Lung (tissue), 11 donors: ENCODE measurements at regions not wholly inside any gene's neighbourhood (a gene's known extent, or its start where the extent isn't known, plus 50 kb on each side); places are given as distances from the start of the nearest gene placed in this dataset.

Experiments
- ATAC-seq: fragments of 200-7000 bp; cut with Tn5 transposase; one replicate; pipeline ENCODE4 v1.9.1; 2020; ENCODE audit warnings: moderate number of reproducible peaks; ENCODE audit not compliant: insufficient read depth, low FRiP score
- DNase-seq, 3 donors: peaks; one replicate each; pipeline ENCODE4 v3.0.0-alpha.2; 2013 to 2017
- H3K27ac ChIP-seq, 2 donors: one replicate each; pipeline ENCODE4 v1.5.1; 2013; ENCODE audit warnings: mild to moderate bottlenecking in 2 of 2, moderate library complexity in 2 of 2, control low read depth in 1 of 2, inconsistent platforms in 1 of 2, low read depth in 1 of 2, low read length in 1 of 2
- H3K27me3 ChIP-seq, 3 donors: one replicate each; pipeline ENCODE4 v1.5.1; 2013; ENCODE audit warnings: low read length in 2 of 3; ENCODE audit not compliant: control insufficient read depth in 3 of 3, insufficient read depth in 3 of 3
- H3K36me3 ChIP-seq, 4 donors: one replicate each; pipeline ENCODE4 v1.5.1; 2013; ENCODE audit warnings: low read length in 4 of 4, mild to moderate bottlenecking in 1 of 4, moderate library complexity in 1 of 4; ENCODE audit not compliant: control insufficient read depth in 4 of 4, insufficient read depth in 4 of 4
- H3K4me1 ChIP-seq, 5 donors: one replicate each; pipeline ENCODE4 v1.5.1; 2013; ENCODE audit warnings: low read length in 5 of 5, mild to moderate bottlenecking in 2 of 5, moderate library complexity in 1 of 5; ENCODE audit not compliant: control insufficient read depth in 5 of 5, insufficient read depth in 5 of 5
- H3K4me3 ChIP-seq: one replicate; pipeline ENCODE4 v1.5.1; 2013; ENCODE audit warnings: mild to moderate bottlenecking, control low read depth, moderate library complexity
- H3K9ac ChIP-seq, 2 donors: one replicate each; pipeline ENCODE4 v1.5.1; 2013; ENCODE audit warnings: low read length in 2 of 2, control low read depth in 1 of 2; ENCODE audit not compliant: insufficient read depth in 1 of 2
- H3K9me3 ChIP-seq, 4 donors: one replicate each; pipeline ENCODE4 v1.5.1; 2013; ENCODE audit warnings: low read length in 3 of 4, mild to moderate bottlenecking in 1 of 4, moderate library complexity in 1 of 4; ENCODE audit not compliant: control insufficient read depth in 4 of 4, insufficient read depth in 3 of 4
- WGBS, 2 donors: extraction: QIAGEN DNeasy Blood & Tissue Kit; methylation state at CpG; one replicate each; pipeline ENCODE4 v1.1.7; 2013; 5-methylcytosine and 5-hydroxymethylcytosine counted together
- TF ChIP-seq, protein P1 (sequence below): IDR thresholded peaks from 2 replicates; pipeline ENCODE4 v1.5.1; 2012; ENCODE audit warnings: mild to moderate bottlenecking; ENCODE audit errors: control extremely low read depth, extremely low read depth
- donor health status: control.
- donor health status: control.
- donor health status: Bipolar disorder and iron deficiency.
- donor health status: healthy.
- donor health status: DM: yes; HTN: yes; CAD: no.

- ATAC-seq = no peak
- WGBS, 2 donors = 90 to 91% methylated on average over 5 of the region's 5 CpGs
These were observed 76.9 kb upstream of the CDH20 start for GRCh38 chr18:61256291-61256690.

DNA sequence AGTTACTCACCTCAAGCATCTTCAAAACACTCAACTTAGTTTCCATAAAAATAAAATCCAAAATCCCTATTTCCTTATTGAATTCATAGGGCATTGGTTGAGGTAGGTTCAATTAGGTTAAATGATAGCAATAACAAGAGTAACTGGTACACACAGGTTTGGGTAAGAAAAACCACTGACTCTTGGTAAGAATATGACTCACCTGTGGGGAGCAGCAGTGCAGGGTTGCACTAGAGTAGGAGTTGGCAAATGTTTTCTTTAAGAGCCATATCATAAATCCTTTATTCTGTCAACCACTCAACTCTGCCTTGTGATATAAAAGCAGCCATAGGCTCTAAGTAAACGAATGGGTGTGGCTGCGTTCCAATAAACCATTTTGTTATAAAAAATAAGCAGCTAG lies 71.4 kb upstream of the CDH20 start:
- H3K9ac ChIP-seq = no peak overlapping the region
- H3K4me1 ChIP-seq = no peaks in the 10 kb centered on the region
- ATAC-seq (no peak), DNase-seq (no peak)
- H3K36me3 ChIP-seq = no peaks in the 10 kb centered on the region
- no peaks in the 10 kb centered on the region for H3K9me3 ChIP-seq
- 89 to 92% methylated on average over 2 of the region's 2 CpGs for WGBS, 2 donors
- H3K27ac ChIP-seq = no peak overlapping the region
- no peaks in the 10 kb centered on the region for H3K27me3 ChIP-seq
- H3K4me3 ChIP-seq = no peak overlapping the region
- TF ChIP-seq, protein P1, sequence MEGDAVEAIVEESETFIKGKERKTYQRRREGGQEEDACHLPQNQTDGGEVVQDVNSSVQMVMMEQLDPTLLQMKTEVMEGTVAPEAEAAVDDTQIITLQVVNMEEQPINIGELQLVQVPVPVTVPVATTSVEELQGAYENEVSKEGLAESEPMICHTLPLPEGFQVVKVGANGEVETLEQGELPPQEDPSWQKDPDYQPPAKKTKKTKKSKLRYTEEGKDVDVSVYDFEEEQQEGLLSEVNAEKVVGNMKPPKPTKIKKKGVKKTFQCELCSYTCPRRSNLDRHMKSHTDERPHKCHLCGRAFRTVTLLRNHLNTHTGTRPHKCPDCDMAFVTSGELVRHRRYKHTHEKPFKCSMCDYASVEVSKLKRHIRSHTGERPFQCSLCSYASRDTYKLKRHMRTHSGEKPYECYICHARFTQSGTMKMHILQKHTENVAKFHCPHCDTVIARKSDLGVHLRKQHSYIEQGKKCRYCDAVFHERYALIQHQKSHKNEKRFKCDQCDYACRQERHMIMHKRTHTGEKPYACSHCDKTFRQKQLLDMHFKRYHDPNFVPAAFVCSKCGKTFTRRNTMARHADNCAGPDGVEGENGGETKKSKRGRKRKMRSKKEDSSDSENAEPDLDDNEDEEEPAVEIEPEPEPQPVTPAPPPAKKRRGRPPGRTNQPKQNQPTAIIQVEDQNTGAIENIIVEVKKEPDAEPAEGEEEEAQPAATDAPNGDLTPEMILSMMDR = no peak

More at GRCh38 chr18:61256291-61256690, 76.9 kb upstream of the CDH20 start:
- TF ChIP-seq, protein P1 = no peak
- Histone ChIP-seq H3K9me3 (no peaks in the 10 kb centered on the region), H3K27ac (no peak overlapping the region), H3K4me3 (no peak overlapping the region), H3K36me3 (no peaks in the 10 kb centered on the region), H3K27me3 (no peaks in the 10 kb centered on the region), H3K4me1 (no peaks in the 10 kb centered on the region), H3K9ac (no peak overlapping the region)
- DNase-seq = no peak

GRCh38 chr18:61272793-61273192 lies 60.4 kb upstream of the CDH20 start:
- WGBS, 2 donors = 87 to 90% methylated on average over 2 of the region's 2 CpGs
- ATAC-seq = no peak
- DNase-seq = no peak
- TF ChIP-seq, protein P1 = no peak
- no peaks in the 10 kb centered on the region for H3K4me1 ChIP-seq
- H3K27ac ChIP-seq = no peak overlapping the region
- no peaks in the 10 kb centered on the region for H3K36me3 ChIP-seq
- no peak overlapping the region for H3K9ac ChIP-seq
- H3K27me3 ChIP-seq = no peaks in the 10 kb centered on the region
- H3K4me3 ChIP-seq = no peak overlapping the region
- H3K9me3 ChIP-seq = peaks cover 0 to 2% (median 0%) of the 10 kb centered on the region in 4 donors

- Histone ChIP-seq H3K27ac (no peak overlapping the region), H3K9me3 (peaks cover 0 to 2% (median 0%) of the 10 kb centered on the region in 4 donors), H3K36me3 (no peaks in the 10 kb centered on the region), H3K4me1 (no peaks in the 10 kb centered on the region), H3K4me3 (no peak overlapping the region), H3K27me3 (no peaks in the 10 kb centered on the region), H3K9ac (no peak overlapping the region)
- TF ChIP-seq, protein P1 = no peak
- WGBS, 2 donors = 89 to 94% methylated on average over 3 of the region's 3 CpGs
- no peak for DNase-seq
- no peak for ATAC-seq
These were observed 59.7 kb upstream of the CDH20 start for GRCh38 chr18:61273533-61273932.
